Keratinocyte (primary cell): ENCODE measurements at regions not wholly inside any gene's neighbourhood (a gene's known extent, or its start where the extent isn't known, plus 50 kb on each side); places are given as distances from the start of the nearest gene placed in this dataset.

Experiments
- DNase-seq: peaks from one replicate; pipeline ENCODE4 v3.0.0-alpha.2; 2011; ENCODE audit warnings: low read depth, missing footprints, low spot score
- FAIRE-seq: peaks from 2 replicates; lab custom pipeline; 2011; peaks lifted over from hg19 to GRCh38; lab: Jason Lieb, UNC
- H2AFZ ChIP-seq: 2 replicates; pipeline ENCODE4 v1.6.0; 2012; ENCODE audit warnings: low read length, control low read depth, inconsistent platforms; ENCODE audit not compliant: control insufficient read depth
- H3K27ac ChIP-seq: 2 replicates; pipeline ENCODE4 v1.5.1; 2011; ENCODE audit warnings: low read length; ENCODE audit not compliant: control insufficient read depth, insufficient read depth
- H3K27me3 ChIP-seq: 3 replicates; pipeline ENCODE4 v1.6.0; 2011; ENCODE audit warnings: low read length; ENCODE audit not compliant: control insufficient read depth, insufficient read depth; ENCODE audit errors: extremely low read depth
- H3K36me3 ChIP-seq, 2 experiments: 2 replicates in 1 of 2; 3 replicates in 1 of 2; pipeline ENCODE4 v1.5.1; 2011; ENCODE audit warnings: low read length in 2 of 2, mild to moderate bottlenecking in 1 of 2; ENCODE audit not compliant: control insufficient read depth in 2 of 2, insufficient read depth in 2 of 2; ENCODE audit errors: extremely low read depth in 1 of 2
- H3K4me1 ChIP-seq: 3 replicates; pipeline ENCODE4 v1.5.1; 2011; ENCODE audit warnings: low read length; ENCODE audit not compliant: control insufficient read depth, insufficient read depth; ENCODE audit errors: extremely low read depth
- H3K4me2 ChIP-seq: 3 replicates; pipeline ENCODE4 v1.6.0; 2011; ENCODE audit warnings: low read depth, low read length; ENCODE audit not compliant: control insufficient read depth, insufficient read depth; ENCODE audit errors: extremely low read depth
- H3K4me3 ChIP-seq, 3 experiments: fragments of 200-600 bp in 1 of 3; sonication (generic) in 1 of 3; 2 replicates in 2 of 3; 3 replicates in 1 of 3; pipeline ENCODE4 v1.5.1; 2011 to 2016; ENCODE audit warnings: low read length in 3 of 3, mild to moderate bottlenecking in 3 of 3, control low read depth in 2 of 3, inconsistent platforms in 1 of 3, low read depth in 1 of 3, mixed read lengths in 1 of 3, mixed run types in 1 of 3, moderate library complexity in 1 of 3; ENCODE audit not compliant: control insufficient read depth in 2 of 3, insufficient read depth in 2 of 3; ENCODE audit errors: extremely low read depth in 1 of 3
- H3K79me2 ChIP-seq: 2 replicates; pipeline ENCODE4 v1.6.0; 2012; ENCODE audit warnings: low read length; ENCODE audit not compliant: control insufficient read depth, insufficient read depth
- H3K9ac ChIP-seq: 3 replicates; pipeline ENCODE4 v1.6.0; 2011; ENCODE audit warnings: low read length; ENCODE audit not compliant: control insufficient read depth, insufficient read depth; ENCODE audit errors: extremely low read depth
- H3K9me1 ChIP-seq: 3 replicates; pipeline ENCODE4 v1.6.0; 2011; ENCODE audit warnings: low read length; ENCODE audit not compliant: control insufficient read depth, insufficient read depth; ENCODE audit errors: extremely low read depth
- H3K9me3 ChIP-seq: 2 replicates; pipeline ENCODE4 v1.5.1; 2012; ENCODE audit warnings: low read depth, low read length; ENCODE audit not compliant: control insufficient read depth
- H4K20me1 ChIP-seq: 3 replicates; pipeline ENCODE4 v1.6.0; 2011; ENCODE audit warnings: low read length; ENCODE audit not compliant: control insufficient read depth, insufficient read depth; ENCODE audit errors: extremely low read depth
- EZH2 ChIP-seq: IDR thresholded peaks from one replicate; pipeline ENCODE4 v1.6.1; 2012; ENCODE audit warnings: inconsistent platforms, mild to moderate bottlenecking, low read length, moderate library complexity
- dilution Hi-C: fragments of 300-500 bp; cut with MboI; formaldehyde crosslinking; loops from one replicate; pipeline ENCODE4 v1.7.0; 2020; ENCODE audit warnings: low sequenced_read_pairs; ENCODE audit not compliant: extremely low pct_ligation_motif_present
- TF ChIP-seq, protein P1 (sequence below), 3 experiments: IDR thresholded peaks in 1 of 3; conservative IDR thresholded peaks in 1 of 3; optimal IDR thresholded peaks in 1 of 3; 2 replicates in 2 of 3; 3 replicates in 1 of 3; pipeline versions ENCODE3 to v1.5.1; 2011; ENCODE audit warnings: low read length in 3 of 3, mild to moderate bottlenecking in 3 of 3, moderate library complexity in 2 of 3, control low read depth in 1 of 3, inconsistent platforms in 1 of 3; ENCODE audit not compliant: insufficient read depth in 2 of 3; ENCODE audit errors: extremely low read depth in 1 of 3

DNA sequence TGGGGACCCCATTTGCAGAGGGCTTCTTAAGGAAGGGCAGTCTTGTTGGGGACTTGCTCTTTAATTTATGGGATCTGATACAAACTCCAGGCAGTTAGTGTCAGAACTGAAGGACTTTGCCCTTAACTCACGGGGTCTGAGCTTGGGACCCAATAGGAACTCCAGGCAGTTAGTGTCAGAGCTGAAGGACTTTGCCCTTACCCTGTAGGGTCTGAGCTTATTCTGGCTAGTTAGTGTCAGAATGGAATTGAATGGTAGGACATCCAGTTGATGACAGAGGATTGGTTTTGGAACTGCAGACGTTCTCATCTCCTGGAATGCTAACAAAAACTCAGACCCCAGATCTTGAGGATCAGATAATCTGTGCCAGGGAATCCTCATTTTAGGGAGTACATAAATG lies 256.9 kb upstream of the COPS8 start:
- Histone ChIP-seq H4K20me1 (no peaks in the 10 kb centered on the region), H3K36me3 (no peaks in the 10 kb centered on the region), H3K27me3 (no peaks in the 10 kb centered on the region), H3K4me1 (peaks cover 6% of the 10 kb centered on the region), H3K79me2 (no peaks in the 10 kb centered on the region), H3K9me1 (no peaks in the 10 kb centered on the region), H3K9me3 (no peaks in the 10 kb centered on the region), H2AFZ (no peak overlapping the region), H3K27ac (no peak overlapping the region), H3K4me2 (no peak overlapping the region), H3K9ac (no peak overlapping the region), H3K4me3 (no peak overlapping the region)
- FAIRE-seq (no peak), DNase-seq (no peak)
- no peak for TF ChIP-seq EZH2
- TF ChIP-seq, protein P1, sequence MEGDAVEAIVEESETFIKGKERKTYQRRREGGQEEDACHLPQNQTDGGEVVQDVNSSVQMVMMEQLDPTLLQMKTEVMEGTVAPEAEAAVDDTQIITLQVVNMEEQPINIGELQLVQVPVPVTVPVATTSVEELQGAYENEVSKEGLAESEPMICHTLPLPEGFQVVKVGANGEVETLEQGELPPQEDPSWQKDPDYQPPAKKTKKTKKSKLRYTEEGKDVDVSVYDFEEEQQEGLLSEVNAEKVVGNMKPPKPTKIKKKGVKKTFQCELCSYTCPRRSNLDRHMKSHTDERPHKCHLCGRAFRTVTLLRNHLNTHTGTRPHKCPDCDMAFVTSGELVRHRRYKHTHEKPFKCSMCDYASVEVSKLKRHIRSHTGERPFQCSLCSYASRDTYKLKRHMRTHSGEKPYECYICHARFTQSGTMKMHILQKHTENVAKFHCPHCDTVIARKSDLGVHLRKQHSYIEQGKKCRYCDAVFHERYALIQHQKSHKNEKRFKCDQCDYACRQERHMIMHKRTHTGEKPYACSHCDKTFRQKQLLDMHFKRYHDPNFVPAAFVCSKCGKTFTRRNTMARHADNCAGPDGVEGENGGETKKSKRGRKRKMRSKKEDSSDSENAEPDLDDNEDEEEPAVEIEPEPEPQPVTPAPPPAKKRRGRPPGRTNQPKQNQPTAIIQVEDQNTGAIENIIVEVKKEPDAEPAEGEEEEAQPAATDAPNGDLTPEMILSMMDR (optimal IDR thresholded peaks at IDR 0.05 in 1 of 3, IDR thresholded peaks at IDR 0.05 in 1 of 3, conservative IDR thresholded peaks at IDR 0.05 in 1 of 3; ENCODE audit: extremely low read depth in 1 of 3, insufficient read depth in 2 of 3, low read length in 3 of 3) = no peak
- dilution Hi-C loops = no loop called here

DNA sequence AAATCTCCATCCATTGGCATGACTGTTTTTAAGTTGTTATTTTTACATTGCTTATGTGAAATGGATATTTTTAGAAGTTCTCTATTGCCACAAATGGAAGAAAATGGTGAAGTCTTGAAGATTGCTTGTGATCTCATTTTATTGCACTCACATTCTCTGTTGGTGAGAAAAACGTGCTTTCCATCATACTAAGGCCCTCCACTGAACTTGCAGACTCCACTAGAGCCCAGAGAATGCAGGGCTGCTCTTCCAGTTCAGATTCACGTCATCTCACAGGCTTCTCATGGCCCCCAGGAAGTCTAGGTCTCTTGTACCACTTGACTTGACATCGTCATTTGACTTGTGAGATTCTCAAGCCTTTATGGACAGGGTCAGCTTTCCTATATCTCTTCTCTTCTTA lies 254.8 kb upstream of the COPS8 start:
- no peaks in the 10 kb centered on the region for H4K20me1 ChIP-seq
- FAIRE-seq (no peak), DNase-seq (no peak)
- H3K27me3 ChIP-seq = no peaks in the 10 kb centered on the region
- no peak overlapping the region for H3K27ac ChIP-seq
- H3K4me3 ChIP-seq = no peak overlapping the region
- H3K36me3 ChIP-seq = no peaks in the 10 kb centered on the region
- no peaks in the 10 kb centered on the region for H3K79me2 ChIP-seq
- H3K9me1 ChIP-seq = no peaks in the 10 kb centered on the region
- dilution Hi-C loops = loop anchor here (5.0 kb wide), 1 partner anchor 54 kb away; no protein-coding TSS in a partner anchor
- H3K9me3 ChIP-seq = peaks cover 3% of the 10 kb centered on the region
- TF ChIP-seq EZH2 = no peak
- TF ChIP-seq, protein P1 (optimal IDR thresholded peaks at IDR 0.05 in 1 of 3, IDR thresholded peaks at IDR 0.05 in 1 of 3, conservative IDR thresholded peaks at IDR 0.05 in 1 of 3; ENCODE audit: extremely low read depth in 1 of 3, insufficient read depth in 2 of 3, low read length in 3 of 3) = no peak
- no peak overlapping the region for H3K9ac ChIP-seq
- H3K4me1 ChIP-seq = peaks cover 6% of the 10 kb centered on the region
- H2AFZ ChIP-seq = no peak overlapping the region
- H3K4me2 ChIP-seq = no peak overlapping the region
